DOHH2 (cell line): ENCODE measurements at regions not wholly inside any gene's neighbourhood (a gene's known extent, or its start where the extent isn't known, plus 50 kb on each side); places are given as distances from the start of the nearest gene placed in this dataset.

Experiments
- EZH2phosphoT487 ChIP-seq: fragments of 200-600 bp; sonication (generic); IDR thresholded peaks from 2 replicates; pipeline ENCODE4 v1.6.1; 2017; ENCODE audit warnings: borderline replicate concordance, mild to moderate bottlenecking, antibody characterized with exemption, low read length, moderate library complexity, mixed read lengths
- TF ChIP-seq, protein P1 (sequence below): fragments of 200-600 bp; sonication (generic); IDR thresholded peaks from one replicate; pipeline ENCODE4 v1.5.1; 2014; ENCODE audit warnings: antibody characterized with exemption, mild to moderate bottlenecking, low read depth, low read length; ENCODE audit not compliant: poor library complexity, severe bottlenecking

DNA sequence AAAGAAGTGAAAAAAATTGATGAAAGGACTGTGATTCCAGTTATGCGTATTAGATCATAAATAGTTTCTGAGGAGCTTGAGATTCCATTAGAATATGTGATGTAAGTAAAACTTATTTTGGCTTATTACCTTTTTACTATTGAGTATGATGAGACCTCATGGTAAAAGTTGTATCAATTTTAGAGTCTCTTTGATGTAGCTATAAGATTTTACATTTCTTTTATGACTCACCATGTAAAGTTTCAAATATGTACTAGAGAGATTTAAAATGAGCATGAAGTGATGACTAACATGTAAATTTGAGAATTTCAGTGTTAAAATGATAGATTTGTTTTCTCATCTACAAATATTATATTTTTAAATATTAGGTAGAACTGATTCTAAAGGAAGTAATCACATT is 276.5 kb downstream of the OTUD1 start:
- TF ChIP-seq, protein P1, sequence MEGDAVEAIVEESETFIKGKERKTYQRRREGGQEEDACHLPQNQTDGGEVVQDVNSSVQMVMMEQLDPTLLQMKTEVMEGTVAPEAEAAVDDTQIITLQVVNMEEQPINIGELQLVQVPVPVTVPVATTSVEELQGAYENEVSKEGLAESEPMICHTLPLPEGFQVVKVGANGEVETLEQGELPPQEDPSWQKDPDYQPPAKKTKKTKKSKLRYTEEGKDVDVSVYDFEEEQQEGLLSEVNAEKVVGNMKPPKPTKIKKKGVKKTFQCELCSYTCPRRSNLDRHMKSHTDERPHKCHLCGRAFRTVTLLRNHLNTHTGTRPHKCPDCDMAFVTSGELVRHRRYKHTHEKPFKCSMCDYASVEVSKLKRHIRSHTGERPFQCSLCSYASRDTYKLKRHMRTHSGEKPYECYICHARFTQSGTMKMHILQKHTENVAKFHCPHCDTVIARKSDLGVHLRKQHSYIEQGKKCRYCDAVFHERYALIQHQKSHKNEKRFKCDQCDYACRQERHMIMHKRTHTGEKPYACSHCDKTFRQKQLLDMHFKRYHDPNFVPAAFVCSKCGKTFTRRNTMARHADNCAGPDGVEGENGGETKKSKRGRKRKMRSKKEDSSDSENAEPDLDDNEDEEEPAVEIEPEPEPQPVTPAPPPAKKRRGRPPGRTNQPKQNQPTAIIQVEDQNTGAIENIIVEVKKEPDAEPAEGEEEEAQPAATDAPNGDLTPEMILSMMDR = no peak
- TF ChIP-seq EZH2phosphoT487 = no peak
